ENCODE measurements at regions not wholly inside any gene's neighbourhood (a gene's known extent, or its start where the extent isn't known, plus 50 kb on each side); places are given as distances from the start of the nearest gene placed in this dataset.

GRCh38 chr4:138943893-138944292 is 71.7 kb upstream of the NOCT start:
- H3K9me3 ChIP-seq (replicated peaks; ENCODE audit: control insufficient read depth, insufficient read depth, low read length) = no peaks in the 10 kb centered on the region
- no peak overlapping the region for H3K4me3 ChIP-seq (replicated peaks in 1 of 3; ENCODE audit: insufficient read depth in 1 of 3, low read depth in 1 of 3, low read length in 3 of 3)
- no peak overlapping the region for H3K9ac ChIP-seq (replicated peaks; ENCODE audit: extremely low read depth, insufficient read depth, low read length)
- DNase-seq (ENCODE audit: low read depth, low spot score) (no peak), FAIRE-seq (no peak)
- H3K9me1 ChIP-seq (replicated peaks; ENCODE audit: control insufficient read depth, extremely low read depth, insufficient read depth, low read length) = no peaks in the 10 kb centered on the region
- no peaks in the 10 kb centered on the region for H3K79me2 ChIP-seq (ENCODE audit: control insufficient read depth, insufficient read depth, low read length)
- no peaks in the 10 kb centered on the region for H3K27me3 ChIP-seq (ENCODE audit: control insufficient read depth in 2 of 2, insufficient read depth in 2 of 2, low read length in 2 of 2)
- BruUV-seq (replicated peaks) = no TSS peak
- H4K20me1 ChIP-seq (replicated peaks; ENCODE audit: control insufficient read depth, extremely low read depth, insufficient read depth, low read length) = no peaks in the 10 kb centered on the region
- TF ChIP-seq MAX (IDR thresholded peaks at IDR 0.05; ENCODE audit: insufficient read depth, insufficient read length) (no peak), FOS (IDR thresholded peaks at IDR 0.05; ENCODE audit: borderline replicate concordance, insufficient read depth, low read length) (no peak), CTCF (IDR thresholded peaks at IDR 0.05; ENCODE audit: extremely low read depth in 1 of 2, insufficient read depth in 1 of 2, low read depth in 1 of 2, low read length in 2 of 2) (no peak), JUN (IDR thresholded peaks at IDR 0.05; ENCODE audit: borderline replicate concordance, insufficient read depth, insufficient read length, low read depth) (no peak), POLR2AphosphoS5 (IDR thresholded peaks at IDR 0.05; ENCODE audit: insufficient read depth, low read depth, low read length) (no peak), EZH2 (IDR thresholded peaks at IDR 0.05; ENCODE audit: borderline replicate concordance, low read depth, low read length, severe bottlenecking) (no peak), GATA2 (IDR thresholded peaks at IDR 0.05; ENCODE audit: insufficient read depth, insufficient read length, low read depth, low read length) (no peak), MYC (IDR thresholded peaks at IDR 0.05; ENCODE audit: low read depth, low read length) (no peak), POLR2A (IDR thresholded peaks at IDR 0.05; ENCODE audit: low read depth, low read length) (no peak)
- POLR2A ChIA-PET = no interaction called here
- H2AFZ ChIP-seq (ENCODE audit: low read depth, low read length) = no peak overlapping the region
- no peaks in the 10 kb centered on the region for H3K36me3 ChIP-seq (ENCODE audit: control insufficient read depth in 2 of 2, extremely low read depth in 1 of 2, insufficient read depth in 2 of 2, low read length in 2 of 2)
- H3K4me1 ChIP-seq (ENCODE audit: control insufficient read depth, extremely low read depth, insufficient read depth, low read length) = no peaks in the 10 kb centered on the region
- dilution Hi-C loops (cut with MboI; ENCODE audit: extremely low pct_ligation_motif_present, low sequenced_read_pairs) = no loop called here
- H3K27ac ChIP-seq (ENCODE audit: insufficient read depth, low read depth, low read length) = no peak overlapping the region
- H3K4me2 ChIP-seq (ENCODE audit: insufficient read depth, low read length) = no peak overlapping the region
- CTCF ChIA-PET = interaction anchor here (1.0 to 1.5 kb wide), 3 partner anchors 11 to 71 kb away, joined by 3 to 5 read pairs (median 3); no protein-coding TSS in a partner anchor
- intact Hi-C loops (cut with micrococcal nuclease) = no loop called here
